ENCODE measurements at regions not wholly inside any gene's neighbourhood (a gene's known extent, or its start where the extent isn't known, plus 50 kb on each side); places are given as distances from the start of the nearest gene placed in this dataset.

GRCh38 chr12:13371797-13372196 lies 175.3 kb downstream of the EMP1 start:
- no peak for TF ChIP-seq EZH2 (IDR thresholded peaks at IDR 0.05; ENCODE audit: borderline replicate concordance, control insufficient read depth, low read depth, low read length)
- TF ChIP-seq ASH2L (IDR thresholded peaks at IDR 0.05; ENCODE audit: borderline replicate concordance, low read depth), result no peak
- TF ChIP-seq, protein P1, sequence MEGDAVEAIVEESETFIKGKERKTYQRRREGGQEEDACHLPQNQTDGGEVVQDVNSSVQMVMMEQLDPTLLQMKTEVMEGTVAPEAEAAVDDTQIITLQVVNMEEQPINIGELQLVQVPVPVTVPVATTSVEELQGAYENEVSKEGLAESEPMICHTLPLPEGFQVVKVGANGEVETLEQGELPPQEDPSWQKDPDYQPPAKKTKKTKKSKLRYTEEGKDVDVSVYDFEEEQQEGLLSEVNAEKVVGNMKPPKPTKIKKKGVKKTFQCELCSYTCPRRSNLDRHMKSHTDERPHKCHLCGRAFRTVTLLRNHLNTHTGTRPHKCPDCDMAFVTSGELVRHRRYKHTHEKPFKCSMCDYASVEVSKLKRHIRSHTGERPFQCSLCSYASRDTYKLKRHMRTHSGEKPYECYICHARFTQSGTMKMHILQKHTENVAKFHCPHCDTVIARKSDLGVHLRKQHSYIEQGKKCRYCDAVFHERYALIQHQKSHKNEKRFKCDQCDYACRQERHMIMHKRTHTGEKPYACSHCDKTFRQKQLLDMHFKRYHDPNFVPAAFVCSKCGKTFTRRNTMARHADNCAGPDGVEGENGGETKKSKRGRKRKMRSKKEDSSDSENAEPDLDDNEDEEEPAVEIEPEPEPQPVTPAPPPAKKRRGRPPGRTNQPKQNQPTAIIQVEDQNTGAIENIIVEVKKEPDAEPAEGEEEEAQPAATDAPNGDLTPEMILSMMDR (IDR thresholded peaks at IDR 0.05 in 2 of 3, conservative IDR thresholded peaks at IDR 0.05 in 1 of 3; ENCODE audit: control insufficient read depth in 2 of 3, extremely low read depth in 1 of 3, insufficient read depth in 1 of 3, low read depth in 3 of 3, low read length in 3 of 3), result no peak
- no peak for TF ChIP-seq REST (IDR thresholded peaks at IDR 0.05; ENCODE audit: low read depth, low read length)
- TF ChIP-seq TCF12 (IDR thresholded peaks at IDR 0.05; ENCODE audit: low read depth, low read length), result no peak
- TF ChIP-seq YY1 (IDR thresholded peaks at IDR 0.05; ENCODE audit: low read depth, low read length), result no peak
- TF ChIP-seq, protein P2, sequence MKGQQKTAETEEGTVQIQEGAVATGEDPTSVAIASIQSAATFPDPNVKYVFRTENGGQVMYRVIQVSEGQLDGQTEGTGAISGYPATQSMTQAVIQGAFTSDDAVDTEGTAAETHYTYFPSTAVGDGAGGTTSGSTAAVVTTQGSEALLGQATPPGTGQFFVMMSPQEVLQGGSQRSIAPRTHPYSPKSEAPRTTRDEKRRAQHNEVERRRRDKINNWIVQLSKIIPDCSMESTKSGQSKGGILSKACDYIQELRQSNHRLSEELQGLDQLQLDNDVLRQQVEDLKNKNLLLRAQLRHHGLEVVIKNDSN (IDR thresholded peaks at IDR 0.05; ENCODE audit: borderline replicate concordance, extremely low read length, insufficient read depth, low read depth, low read length), result no peak
- no peak for TF ChIP-seq POLR2A (IDR thresholded peaks at IDR 0.05; ENCODE audit: low read depth, low read length)
- no peak for TF ChIP-seq EP300 (IDR thresholded peaks at IDR 0.05; ENCODE audit: borderline replicate concordance in 1 of 2, control insufficient read depth in 1 of 2, low read depth in 2 of 2, low read length in 2 of 2)
- TF ChIP-seq NBN (IDR thresholded peaks at IDR 0.05), result no peak
- TF ChIP-seq RAD21 (IDR thresholded peaks at IDR 0.05; ENCODE audit: insufficient read depth, low read depth, low read length), result no peak

All from GM12878 (cell line).